ENCODE measurements at regions not wholly inside any gene's neighbourhood (a gene's known extent, or its start where the extent isn't known, plus 50 kb on each side); places are given as distances from the start of the nearest gene placed in this dataset.
"Not testable (repeated sequence)": the region's sequence is repeated elsewhere in the genome, so short reads cannot be mapped to it uniquely, and the experiment has no call there.

DNA sequence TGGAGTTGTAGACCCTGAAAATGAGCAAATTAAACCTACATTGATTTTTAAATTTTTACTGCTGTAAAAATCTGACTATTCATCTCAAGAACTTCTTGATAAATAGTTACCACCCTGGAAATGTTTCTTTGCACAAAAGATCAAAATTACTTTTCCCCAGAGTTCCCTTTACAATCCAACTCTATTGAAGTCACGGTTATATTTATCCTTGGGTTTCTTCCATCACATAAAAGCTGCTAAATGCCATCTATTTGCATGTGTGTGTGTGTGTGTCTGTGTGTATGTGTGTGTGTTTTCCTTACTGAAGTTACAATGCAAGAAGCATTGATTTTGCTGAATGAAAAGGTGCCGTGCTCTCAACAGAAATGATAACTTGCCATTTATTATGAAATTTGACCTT, 1273.0 kb downstream of the ROBO2 start:
- DNase-seq (ENCODE audit: low read depth in 2 of 2), result no peak

- DNase-seq (ENCODE audit: low read depth in 2 of 2), result no peak
Observed at GRCh38 chr3:78313332-78313731, 1273.4 kb downstream of the ROBO2 start.

- no peak for DNase-seq (ENCODE audit: low read depth in 2 of 2)
Observed at GRCh38 chr3:78314327-78314726, 1274.4 kb downstream of the ROBO2 start.

- no peak for DNase-seq (ENCODE audit: low read depth in 2 of 2)
Observed at GRCh38 chr3:78317774-78318173, 1277.9 kb downstream of the ROBO2 start.

GRCh38 chr3:78322780-78323179, 1282.9 kb downstream of the ROBO2 start:
- no peak for DNase-seq (ENCODE audit: low read depth in 2 of 2)

DNA sequence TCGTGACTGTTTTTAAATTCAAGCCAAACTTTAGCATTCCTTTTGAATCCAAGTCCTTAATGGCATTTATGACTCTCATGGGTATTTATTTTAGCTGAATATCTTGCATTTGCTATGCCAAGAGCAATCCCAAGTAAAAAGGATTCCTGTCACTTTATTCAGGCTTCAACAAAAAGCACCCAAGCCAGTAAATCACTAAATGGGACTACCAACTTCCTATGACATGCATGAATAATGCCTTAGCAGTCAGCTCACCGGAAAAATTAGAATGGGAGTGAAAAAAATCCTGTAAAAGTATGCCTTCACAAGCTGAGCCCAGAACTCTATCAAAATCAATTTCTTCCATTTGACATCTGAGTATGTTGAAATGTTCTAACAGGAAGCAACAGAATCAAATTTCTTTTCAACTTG, 1297.9 kb downstream of the ROBO2 start:
- DNase-seq (ENCODE audit: low read depth in 2 of 2), result peak in 1 of 2 experiments; percentile 4

GRCh38 chr3:78338405-78338804, 1298.5 kb downstream of the ROBO2 start:
- no peak for DNase-seq (ENCODE audit: low read depth in 2 of 2)

DNA sequence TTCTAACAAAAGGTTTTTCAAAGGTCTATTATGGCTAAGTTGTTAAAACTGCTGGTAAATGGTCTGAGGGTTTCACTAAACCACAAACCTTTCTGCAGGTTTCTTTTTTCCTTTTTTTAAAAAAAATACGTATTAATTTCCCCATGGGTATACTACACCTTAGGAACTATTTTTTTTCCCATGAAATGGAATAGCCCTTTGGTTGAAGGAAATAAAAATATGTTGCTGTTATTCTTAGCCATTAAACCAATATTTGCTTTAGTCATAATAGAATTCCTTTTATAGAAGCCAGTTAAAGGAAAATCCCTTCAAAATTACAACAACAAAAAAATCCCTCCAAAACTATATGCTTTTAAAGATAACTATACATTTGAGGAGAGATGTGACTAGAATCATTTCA, 1303.3 kb downstream of the ROBO2 start:
- DNase-seq (ENCODE audit: low read depth in 2 of 2), result no peak

DNA sequence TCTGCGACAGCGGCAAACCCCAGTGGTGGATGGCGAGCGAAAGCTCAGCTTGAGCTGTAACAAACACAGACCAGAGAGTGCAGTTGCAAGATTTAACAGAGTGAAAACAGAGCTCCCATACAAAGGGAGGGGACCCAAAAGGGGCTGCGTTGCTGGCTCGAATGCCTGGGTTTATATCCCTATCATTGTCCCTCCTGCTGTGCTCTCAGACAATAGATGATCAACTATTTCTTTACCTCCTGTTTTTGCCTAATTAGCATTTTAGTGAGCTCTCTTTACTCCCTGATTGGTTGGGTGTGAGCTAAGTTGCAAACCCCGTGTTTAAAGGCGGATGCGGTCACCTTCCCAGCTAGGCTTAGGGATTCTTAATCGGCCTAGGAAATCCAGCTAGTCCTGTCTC, 1304.4 kb downstream of the ROBO2 start:
- not testable (repeated sequence) for DNase-seq (ENCODE audit: low read depth in 2 of 2)

- no peak for DNase-seq (ENCODE audit: low read depth in 2 of 2)
Observed at GRCh38 chr3:78344918-78345317, 1305.0 kb downstream of the ROBO2 start.

DNA sequence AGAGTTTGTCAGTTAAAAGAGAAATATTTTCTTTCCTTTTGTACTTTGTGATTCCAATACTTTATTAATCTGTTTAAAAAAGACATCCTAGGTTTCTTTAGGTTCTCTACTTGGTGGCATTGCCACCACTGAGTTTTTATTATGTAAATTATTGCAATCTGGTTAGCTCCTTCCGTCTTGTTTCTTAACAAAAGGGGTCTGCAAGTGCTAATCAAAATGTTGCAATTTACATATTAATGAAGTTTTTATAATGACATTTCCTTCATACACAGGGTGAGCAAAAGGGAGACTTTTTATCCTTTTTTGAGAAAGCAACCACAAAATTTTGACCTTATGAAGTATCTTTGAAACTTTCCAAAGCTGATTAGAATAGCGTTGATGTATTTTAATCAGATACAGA, 1307.3 kb downstream of the ROBO2 start:
- DNase-seq (ENCODE audit: low read depth in 2 of 2), result no peak

DNA sequence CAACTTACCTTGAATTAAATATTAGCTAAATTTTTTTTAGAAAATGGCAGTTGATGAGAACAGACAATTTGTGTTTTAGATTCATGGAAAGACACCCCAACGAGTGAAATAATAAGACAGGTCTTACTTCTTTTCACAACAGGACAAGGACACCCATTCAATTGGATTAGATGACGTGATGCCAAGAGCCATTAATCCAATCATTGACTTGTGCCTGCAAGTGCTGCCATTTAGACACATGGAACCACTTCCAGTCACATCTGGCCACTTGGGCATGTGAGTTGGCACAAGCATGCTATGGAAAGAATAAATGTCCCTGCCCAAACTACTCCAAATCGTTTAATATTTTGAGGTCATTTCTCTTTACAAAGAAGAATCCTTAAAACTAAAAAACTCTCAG, 1308.8 kb downstream of the ROBO2 start:
- DNase-seq (ENCODE audit: low read depth in 2 of 2), result no peak

DNA sequence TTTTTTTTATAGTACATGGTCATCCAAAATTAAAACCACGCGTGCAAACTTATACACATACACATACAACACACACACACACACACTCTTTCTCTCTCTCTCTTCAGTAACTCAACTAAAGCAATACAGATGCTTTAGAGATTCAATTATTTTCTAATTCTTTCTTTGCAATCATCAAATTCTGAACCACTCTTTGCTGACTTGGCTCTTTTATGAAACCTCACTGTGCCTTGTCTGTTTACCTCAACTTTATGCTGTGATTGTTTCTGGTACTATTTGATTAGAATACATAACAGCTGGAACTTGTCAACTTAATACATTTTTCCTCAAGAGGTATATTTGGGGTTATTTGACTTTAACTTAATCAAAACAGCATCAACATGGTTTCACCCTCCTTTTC, 1309.7 kb downstream of the ROBO2 start:
- no peak for DNase-seq (ENCODE audit: low read depth in 2 of 2)

DNA sequence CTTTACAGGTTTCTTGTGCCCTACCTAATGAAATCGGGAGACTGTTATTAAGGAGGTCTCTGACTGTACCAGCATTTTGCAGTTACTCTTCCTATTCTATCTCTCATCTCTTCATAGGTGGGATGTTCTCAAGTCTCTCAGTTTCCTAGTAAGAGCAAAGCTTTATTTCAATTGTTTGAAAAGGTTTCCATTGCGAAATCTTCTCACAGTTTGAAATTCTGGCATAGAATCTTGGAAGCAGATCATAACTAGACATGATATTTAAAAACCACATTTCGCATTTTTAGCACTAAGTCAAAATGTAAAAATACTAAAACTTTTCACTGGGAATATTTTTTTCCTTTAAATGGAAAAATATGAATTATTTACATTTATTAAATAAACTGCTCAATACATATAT, 1311.4 kb downstream of the ROBO2 start:
- DNase-seq (ENCODE audit: low read depth in 2 of 2), result no peak

GRCh38 chr3:78353231-78353630, 1313.3 kb downstream of the ROBO2 start:
- DNase-seq (ENCODE audit: low read depth in 2 of 2), result no peak

GRCh38 chr3:78360849-78361248, 1321.0 kb downstream of the ROBO2 start:
- no peak for DNase-seq (ENCODE audit: low read depth in 2 of 2)

DNA sequence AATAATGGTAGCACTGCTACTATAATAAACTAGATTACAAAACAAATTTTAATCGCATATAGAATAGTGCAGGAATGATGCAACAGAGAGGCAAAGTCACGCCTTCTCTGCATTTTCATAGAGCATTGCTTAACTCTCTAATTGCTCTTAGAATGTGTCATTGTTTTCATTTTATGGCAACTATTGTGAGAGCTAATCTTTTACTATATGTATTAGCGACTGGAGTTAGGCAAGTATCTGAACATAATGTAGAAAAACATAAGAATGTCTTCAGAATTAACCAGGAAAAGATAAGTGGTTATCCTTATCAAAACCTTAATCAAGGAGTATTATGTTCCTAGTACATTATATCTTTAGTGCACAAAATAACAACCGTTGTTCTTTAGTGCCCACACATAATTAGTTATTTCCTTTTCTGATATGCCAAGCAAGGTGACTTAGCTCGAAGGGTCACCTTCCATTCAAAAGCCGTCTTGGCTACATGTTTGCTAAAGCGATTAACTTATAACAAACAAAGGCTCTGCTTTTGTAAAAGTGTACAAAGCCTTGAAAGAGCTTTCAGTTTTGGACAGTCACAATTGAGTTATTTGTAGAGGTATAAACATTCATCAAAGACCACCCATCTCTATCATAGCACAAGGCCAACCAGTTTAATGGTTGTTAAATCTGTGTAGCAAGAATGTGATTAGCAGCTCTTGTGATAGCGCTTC, 1328.9 kb downstream of the ROBO2 start:
- DNase-seq (ENCODE audit: low read depth in 2 of 2), result peak in 1 of 2 experiments; percentile 0

DNA sequence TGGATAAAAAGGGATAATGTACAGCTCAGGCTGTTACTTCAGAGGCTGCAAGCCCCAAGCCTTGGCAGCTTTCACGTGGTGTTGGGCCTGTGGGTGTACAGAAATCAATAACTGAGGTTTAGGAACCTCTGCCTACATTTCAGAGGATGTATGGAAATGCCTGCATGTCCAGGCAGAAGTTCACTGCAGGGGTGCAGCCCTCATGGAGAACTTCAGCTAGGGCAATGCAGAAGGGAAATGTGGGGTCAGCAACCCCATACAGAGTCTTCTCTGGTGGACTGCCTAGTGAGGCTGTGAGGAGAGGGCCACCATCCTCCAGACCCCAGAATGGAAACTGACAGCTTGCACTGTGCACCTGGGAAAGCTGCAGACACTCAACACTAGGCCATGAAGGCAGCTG, 1350.3 kb downstream of the ROBO2 start:
- no peak for DNase-seq (ENCODE audit: low read depth in 2 of 2)

DNA sequence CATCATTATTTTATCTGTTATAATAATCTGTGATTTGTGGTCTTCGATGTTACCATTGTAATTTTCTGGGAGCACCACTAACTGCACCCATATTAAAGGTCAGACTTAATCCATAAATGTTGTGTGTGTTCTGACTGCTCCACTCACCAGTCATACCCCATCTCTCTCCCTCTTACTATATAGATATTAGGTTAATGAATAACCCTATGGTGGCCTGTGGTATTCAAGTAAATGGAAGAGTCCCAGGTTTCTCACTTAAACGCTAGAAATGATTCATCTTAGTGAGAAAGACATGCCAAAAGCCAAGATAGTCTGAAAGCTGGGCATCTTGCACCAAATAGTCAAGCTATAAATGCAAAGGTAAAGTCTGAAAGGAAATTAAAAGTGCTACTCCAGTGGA, 1358.5 kb downstream of the ROBO2 start:
- no peak for DNase-seq (ENCODE audit: low read depth in 2 of 2)

GRCh38 chr3:78402720-78403119, 1362.8 kb downstream of the ROBO2 start:
- DNase-seq (ENCODE audit: low read depth in 2 of 2), result no peak

DNA sequence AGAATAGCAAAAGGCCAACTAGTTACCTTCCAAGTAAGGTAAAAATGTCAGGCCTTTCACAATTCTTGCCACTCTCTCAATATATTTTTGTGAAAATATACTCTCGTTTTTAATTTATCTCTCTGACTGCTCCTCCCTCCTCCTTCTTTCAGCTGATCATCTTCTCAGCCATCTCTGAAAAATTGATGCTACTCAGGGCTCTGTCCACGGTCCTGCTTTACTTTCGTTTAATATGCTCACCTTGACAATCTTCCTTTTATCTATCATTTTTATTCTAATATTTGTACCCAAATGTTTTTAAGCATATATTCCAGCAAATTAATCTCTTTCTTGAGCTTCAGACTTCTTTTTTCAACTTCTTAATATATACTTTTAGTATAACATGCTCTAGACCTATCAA, 1362.1 kb downstream of the ROBO1 start:
- DNase-seq (ENCODE audit: low read depth in 2 of 2), result no peak

DNA sequence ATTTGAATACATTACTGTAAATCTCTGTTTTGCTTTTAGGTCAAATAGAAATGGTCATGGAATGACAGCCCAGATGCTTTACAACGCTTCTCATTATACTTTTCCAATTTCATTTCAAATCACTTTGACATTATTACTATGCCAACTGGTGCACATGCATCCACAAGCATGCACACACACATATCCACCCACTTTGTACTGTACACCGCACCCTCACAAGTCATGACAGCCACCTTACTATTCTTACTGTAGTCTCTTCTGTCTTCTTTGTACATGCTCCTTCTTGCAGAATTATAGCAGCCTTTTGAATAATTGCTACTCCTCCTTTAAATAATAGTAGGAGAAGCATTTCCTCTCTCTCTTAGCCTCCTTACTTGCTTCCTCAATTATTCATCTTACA, 1361.4 kb downstream of the ROBO1 start:
- no peak for DNase-seq (ENCODE audit: low read depth in 2 of 2)

DNA sequence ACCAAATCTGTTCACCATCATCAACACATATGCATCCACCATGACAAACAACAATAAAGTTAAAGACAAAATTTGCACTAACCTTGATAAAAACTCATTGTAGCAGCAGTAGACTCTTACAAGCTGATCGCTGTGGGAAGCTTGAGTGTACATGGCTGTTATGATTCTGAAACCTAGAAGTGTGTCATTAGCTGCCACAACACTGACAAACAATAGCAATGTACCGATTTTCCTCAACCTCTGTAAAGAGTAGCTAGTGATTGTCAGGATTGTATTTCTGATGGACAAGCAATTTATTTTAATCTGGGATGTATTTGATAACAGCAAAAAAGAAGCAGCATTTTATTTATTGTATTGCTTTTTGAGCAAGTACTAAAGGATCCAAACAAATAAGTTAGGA, 1357.7 kb downstream of the ROBO1 start:
- no peak for DNase-seq (ENCODE audit: low read depth in 2 of 2)

- DNase-seq (ENCODE audit: low read depth in 2 of 2), result no peak
Observed at GRCh38 chr3:78414261-78414660, 1353.5 kb downstream of the ROBO1 start.

Measured in fibroblast of skin of left quadriceps (primary cell).